Gastrocnemius medialis (tissue), 4 donors: ENCODE measurements at regions not wholly inside any gene's neighbourhood (a gene's known extent, or its start where the extent isn't known, plus 50 kb on each side); places are given as distances from the start of the nearest gene placed in this dataset.

Source experiments
- POLR2A ChIP-seq, 2 donors: fragments of 450-650 bp; IDR thresholded peaks; one replicate each; pipeline ENCODE4 v1.6.1; 2017; ENCODE audit warnings: antibody characterized with exemption in 2 of 2, mild to moderate bottlenecking in 2 of 2, moderate library complexity in 2 of 2
- TF ChIP-seq, protein P1 (sequence below), 5 experiments: fragments of 450-650 bp in 3 of 5; fragments of 200-600 bp in 2 of 5; sonication (generic) in 2 of 5; IDR thresholded peaks in 4 of 5; conservative IDR thresholded peaks in 1 of 5; 1 replicate in 4 of 5; 2 replicates in 1 of 5; pipeline ENCODE4 v1.5.1; 2016 to 2019; ENCODE audit warnings: antibody characterized with exemption in 5 of 5, mild to moderate bottlenecking in 3 of 5, moderate library complexity in 3 of 5

DNA sequence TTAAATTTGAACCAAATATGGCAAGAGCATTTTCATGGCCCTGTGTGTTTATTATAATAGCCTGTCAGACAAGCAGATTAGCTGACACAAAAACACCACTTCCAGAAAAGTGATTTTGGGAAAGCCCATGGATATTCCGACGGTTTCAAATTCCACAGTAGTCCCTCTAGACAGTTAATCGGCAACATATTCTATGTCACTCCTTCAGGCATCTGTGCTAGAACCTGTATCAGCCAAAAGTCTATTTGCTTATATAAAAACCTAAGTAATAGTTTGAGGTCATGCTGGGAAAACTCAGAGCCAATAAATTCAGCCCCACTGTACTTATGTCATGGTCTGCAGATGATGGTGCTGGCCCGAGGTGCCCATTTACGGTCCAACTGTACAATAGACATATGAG is 110.2 kb upstream of the ARHGEF26 start:
- TF ChIP-seq, protein P1, sequence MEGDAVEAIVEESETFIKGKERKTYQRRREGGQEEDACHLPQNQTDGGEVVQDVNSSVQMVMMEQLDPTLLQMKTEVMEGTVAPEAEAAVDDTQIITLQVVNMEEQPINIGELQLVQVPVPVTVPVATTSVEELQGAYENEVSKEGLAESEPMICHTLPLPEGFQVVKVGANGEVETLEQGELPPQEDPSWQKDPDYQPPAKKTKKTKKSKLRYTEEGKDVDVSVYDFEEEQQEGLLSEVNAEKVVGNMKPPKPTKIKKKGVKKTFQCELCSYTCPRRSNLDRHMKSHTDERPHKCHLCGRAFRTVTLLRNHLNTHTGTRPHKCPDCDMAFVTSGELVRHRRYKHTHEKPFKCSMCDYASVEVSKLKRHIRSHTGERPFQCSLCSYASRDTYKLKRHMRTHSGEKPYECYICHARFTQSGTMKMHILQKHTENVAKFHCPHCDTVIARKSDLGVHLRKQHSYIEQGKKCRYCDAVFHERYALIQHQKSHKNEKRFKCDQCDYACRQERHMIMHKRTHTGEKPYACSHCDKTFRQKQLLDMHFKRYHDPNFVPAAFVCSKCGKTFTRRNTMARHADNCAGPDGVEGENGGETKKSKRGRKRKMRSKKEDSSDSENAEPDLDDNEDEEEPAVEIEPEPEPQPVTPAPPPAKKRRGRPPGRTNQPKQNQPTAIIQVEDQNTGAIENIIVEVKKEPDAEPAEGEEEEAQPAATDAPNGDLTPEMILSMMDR (IDR thresholded peaks at IDR 0.05 in 4 of 5, conservative IDR thresholded peaks at IDR 0.05 in 1 of 5) = no peak
- TF ChIP-seq POLR2A (IDR thresholded peaks at IDR 0.05) = no peak
